Activated CD4-positive, alpha-beta T cell treated with anti-CD3 and anti-CD28 coated beads, Interleukin-2, amount 10 ng/mL, durations not matched to agents 7 days and 5 days (primary cell): ENCODE measurements at regions not wholly inside any gene's neighbourhood (a gene's known extent, or its start where the extent isn't known, plus 50 kb on each side); places are given as distances from the start of the nearest gene placed in this dataset.

Experiments used
- CTCF ChIA-PET: fragments of 350-600 bp; sonication (Branson Sonifier 250); formaldehyde crosslinking; loops from one replicate; lab custom pipeline; 2021; ENCODE audit warnings: antibody characterized with exemption; lab: Charles Lee
- POLR2A ChIA-PET: fragments of 350-600 bp; sonication (Branson Sonifier 250); formaldehyde crosslinking; loops from one replicate; lab custom pipeline; 2021; ENCODE audit warnings: antibody characterized with exemption; lab: Charles Lee
- DNase-seq: peaks from one replicate; pipeline ENCODE4 v3.0.0-alpha.2; 2020
- H3K27ac Mint-ChIP-seq: one replicate; pipeline ENCODE4 v1.8.0; 2021; ENCODE audit warnings: mild to moderate bottlenecking, moderate library complexity, mixed read lengths
- H3K27me3 Mint-ChIP-seq: one replicate; pipeline ENCODE4 v1.8.0; 2021; ENCODE audit warnings: mixed read lengths
- H3K36me3 Mint-ChIP-seq: one replicate; pipeline ENCODE4 v1.8.0; 2021; ENCODE audit warnings: low read depth, mixed read lengths
- H3K4me1 Mint-ChIP-seq: one replicate; pipeline ENCODE4 v1.8.0; 2021; ENCODE audit warnings: mixed read lengths
- H3K4me3 Mint-ChIP-seq: one replicate; pipeline ENCODE4 v1.8.0; 2021; ENCODE audit warnings: mild to moderate bottlenecking, moderate library complexity, mixed read lengths
- H3K9me3 Mint-ChIP-seq: one replicate; pipeline ENCODE4 v1.8.0; 2021; ENCODE audit warnings: mixed read lengths

DNA sequence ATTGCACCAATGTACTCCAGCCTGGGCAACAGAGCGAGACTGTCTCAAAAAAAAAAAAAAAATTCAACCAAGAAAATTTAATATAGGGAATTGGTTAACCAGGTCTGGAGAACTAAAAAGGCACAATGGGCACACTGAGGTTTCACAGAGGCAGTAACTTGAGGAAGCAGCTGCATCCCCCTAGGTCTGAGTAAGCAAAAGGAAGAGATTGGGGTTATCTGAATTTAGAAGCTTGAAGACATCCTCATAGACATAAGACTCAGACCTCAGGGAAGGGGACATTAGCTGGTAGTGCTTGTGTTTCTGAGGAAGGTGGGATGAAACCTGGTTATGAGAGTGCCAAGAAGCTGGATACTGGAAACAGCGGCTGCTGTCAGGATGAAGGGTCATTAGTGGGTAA is 50.1 kb upstream of the LEKR1 start:
- Mint-ChIP-seq H3K36me3 (no peaks in the 10 kb centered on the region), H3K4me3 (no peak overlapping the region), H3K27me3 (peaks cover 8% of the 10 kb centered on the region), H3K4me1 (peaks cover 2% of the 10 kb centered on the region), H3K9me3 (no peaks in the 10 kb centered on the region), H3K27ac (no peak overlapping the region)
- DNase-seq: no peak
- POLR2A ChIA-PET: no interaction called here
- CTCF ChIA-PET: interaction anchor here (0.6 to 1.5 kb wide), 5 partner anchors 17 to 581 kb away, joined by 3 to 5 read pairs (median 3); no protein-coding TSS in a partner anchor
